Kidney epithelial cell (primary cell): ENCODE measurements at regions not wholly inside any gene's neighbourhood (a gene's known extent, or its start where the extent isn't known, plus 50 kb on each side); places are given as distances from the start of the nearest gene placed in this dataset.

ENCODE experiments used
- DNase-seq: peaks from one replicate; pipeline ENCODE4 v3.0.0-alpha.2; 2010; ENCODE audit warnings: low read depth
- H3K27me3 ChIP-seq: 2 replicates; pipeline ENCODE4 v1.6.0; 2011; ENCODE audit warnings: low read length; ENCODE audit not compliant: control insufficient read depth, insufficient read depth
- H3K36me3 ChIP-seq: 2 replicates; pipeline ENCODE4 v1.5.1; 2011; ENCODE audit warnings: low read length; ENCODE audit not compliant: control insufficient read depth, insufficient read depth
- H3K4me3 ChIP-seq: 2 replicates; pipeline ENCODE4 v1.5.1; 2011; ENCODE audit warnings: low read depth, mild to moderate bottlenecking, control low read depth, low read length
- CTCF ChIP-seq: IDR thresholded peaks from 2 replicates; pipeline ENCODE4 v1.5.1; 2011; ENCODE audit warnings: mild to moderate bottlenecking, moderate library complexity, low read length, control low read depth, inconsistent platforms; ENCODE audit not compliant: insufficient read depth, poor library complexity, severe bottlenecking

- no peaks in the 10 kb centered on the region for H3K36me3 ChIP-seq
- no peak for TF ChIP-seq CTCF
- no peaks in the 10 kb centered on the region for H3K27me3 ChIP-seq
- DNase-seq, result no peak
- H3K4me3 ChIP-seq, result no peak overlapping the region
Observed at GRCh38 chr13:110097013-110097412, 209.9 kb downstream of the COL4A1 start.

- Histone ChIP-seq H3K4me3 (no peak overlapping the region), H3K27me3 (no peaks in the 10 kb centered on the region), H3K36me3 (no peaks in the 10 kb centered on the region)
- no peak for DNase-seq
- TF ChIP-seq CTCF, result no peak
Observed at GRCh38 chr13:110092831-110093247, 214.1 kb downstream of the COL4A1 start.

- peak; percentile 31 for TF ChIP-seq CTCF
- no peaks in the 10 kb centered on the region for H3K36me3 ChIP-seq
- DNase-seq, result no peak
- H3K27me3 ChIP-seq, result no peaks in the 10 kb centered on the region
- no peak overlapping the region for H3K4me3 ChIP-seq
Observed at GRCh38 chr13:110089815-110090214, 217.1 kb downstream of the COL4A1 start.

DNA sequence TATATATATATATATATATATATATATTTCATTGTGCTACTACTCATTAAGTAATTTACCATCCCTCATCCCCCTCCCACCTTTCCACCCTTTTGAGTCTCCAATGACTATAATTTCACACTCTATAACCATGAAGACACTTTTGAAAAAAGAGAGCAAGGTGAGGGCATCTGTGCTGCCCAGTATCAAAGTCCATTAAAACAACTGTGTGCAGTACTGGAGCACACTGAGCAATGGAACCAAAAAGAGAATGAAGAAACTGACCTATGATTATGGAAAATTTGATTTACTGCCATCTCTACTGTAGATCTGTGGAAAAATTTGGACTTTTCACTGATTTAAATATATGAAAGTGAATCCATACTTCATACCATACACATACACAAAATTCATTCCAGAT lies 217.9 kb downstream of the COL4A1 start:
- no peak overlapping the region for H3K4me3 ChIP-seq
- H3K36me3 ChIP-seq, result no peaks in the 10 kb centered on the region
- no peaks in the 10 kb centered on the region for H3K27me3 ChIP-seq
- TF ChIP-seq CTCF, result no peak
- DNase-seq, result no peak

DNA sequence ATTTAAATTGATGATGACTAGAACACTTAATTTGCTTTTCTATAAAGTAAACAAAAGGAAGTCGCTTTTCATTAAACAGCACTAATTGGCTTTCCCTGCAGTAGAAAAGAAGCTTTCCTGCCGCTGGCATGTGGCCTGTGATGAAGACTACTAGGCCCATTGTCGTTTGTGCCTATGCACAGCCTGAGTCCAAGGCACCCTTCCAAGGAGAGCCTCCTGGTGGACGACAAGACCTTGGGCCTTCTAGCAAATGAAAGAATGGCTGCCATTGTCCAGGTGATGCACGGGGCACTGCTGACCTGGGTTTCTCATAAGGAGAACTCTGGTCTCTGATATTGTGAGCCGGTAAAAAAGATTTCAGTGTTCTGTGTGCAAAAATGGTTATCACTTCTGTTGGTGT lies 233.0 kb downstream of the COL4A1 start:
- no peak overlapping the region for H3K4me3 ChIP-seq
- no peaks in the 10 kb centered on the region for H3K36me3 ChIP-seq
- no peak for TF ChIP-seq CTCF
- DNase-seq, result no peak
- H3K27me3 ChIP-seq, result no peaks in the 10 kb centered on the region

GRCh38 chr13:110070511-110071120 lies 236.3 kb downstream of the COL4A1 start:
- Histone ChIP-seq H3K36me3 (no peaks in the 10 kb centered on the region), H3K27me3 (no peaks in the 10 kb centered on the region), H3K4me3 (no peak overlapping the region)
- no peak for TF ChIP-seq CTCF
- DNase-seq, result peak; percentile 42
